Esophagus squamous epithelium (tissue), 5 donors: ENCODE measurements at regions not wholly inside any gene's neighbourhood (a gene's known extent, or its start where the extent isn't known, plus 50 kb on each side); places are given as distances from the start of the nearest gene placed in this dataset.

Source experiments
- DNase-seq: peaks from one replicate; lab custom pipeline; 2025; lab: John Stamatoyannopoulos, UW
- H3K27ac ChIP-seq, 4 donors: fragments of 200-600 bp; sonication (generic); one replicate each; pipeline ENCODE4 v1.5.1; 2016 to 2019; ENCODE audit warnings: mild to moderate bottlenecking in 1 of 4
- H3K27me3 ChIP-seq, 4 donors: fragments of 200-600 bp; sonication (generic); 1 replicate in 3 of 4; 2 replicates in 1 of 4; pipeline versions ENCODE4 v1.5.1 to v1.6.0; 2017 to 2021; ENCODE audit warnings: antibody characterized with exemption in 1 of 4
- H3K36me3 ChIP-seq, 3 donors: fragments of 200-600 bp; sonication (generic); one replicate each; pipeline ENCODE4 v1.5.1; 2016 to 2019
- H3K4me1 ChIP-seq, 3 donors: fragments of 200-600 bp; sonication (generic); one replicate each; pipeline ENCODE4 v1.5.1; 2017 to 2019
- H3K4me3 ChIP-seq, 4 donors: fragments of 200-600 bp; sonication (generic); 1 replicate in 3 of 4; 2 replicates in 1 of 4; pipeline ENCODE4 v1.5.1; 2016 to 2019; ENCODE audit warnings: mild to moderate bottlenecking in 2 of 4, moderate library complexity in 1 of 4
- H3K9me3 ChIP-seq, 3 donors: fragments of 200-600 bp; sonication (generic); one replicate each; pipeline ENCODE4 v1.5.1; 2016 to 2019
- POLR2A ChIP-seq, 4 donors: fragments of 450-650 bp; IDR thresholded peaks; one replicate each; pipeline ENCODE4 v1.6.1; 2017; ENCODE audit warnings: antibody characterized with exemption in 4 of 4, mild to moderate bottlenecking in 4 of 4, moderate library complexity in 3 of 4
- WGBS, 2 donors: methylation state at CpG; one replicate each; pipeline ENCODE4 v1.1.5; 2018; 5-methylcytosine and 5-hydroxymethylcytosine counted together
- intact Hi-C: fragments of 100-400 bp; cut with DNase I; formaldehyde crosslinking; loops from one replicate; pipeline ENCODE4 v1.15.0; 2022
- TF ChIP-seq, protein P1 (sequence below), 6 experiments: fragments of 450-650 bp in 4 of 6; fragments of 200-600 bp in 2 of 6; sonication (generic) in 2 of 6; IDR thresholded peaks; one replicate each; pipeline ENCODE4 v1.5.1; 2016 to 2019; ENCODE audit warnings: antibody characterized with exemption in 6 of 6, mild to moderate bottlenecking in 4 of 6, moderate library complexity in 4 of 6
- donor health status: DM: yes; HTN: yes; CAD: no.

DNA sequence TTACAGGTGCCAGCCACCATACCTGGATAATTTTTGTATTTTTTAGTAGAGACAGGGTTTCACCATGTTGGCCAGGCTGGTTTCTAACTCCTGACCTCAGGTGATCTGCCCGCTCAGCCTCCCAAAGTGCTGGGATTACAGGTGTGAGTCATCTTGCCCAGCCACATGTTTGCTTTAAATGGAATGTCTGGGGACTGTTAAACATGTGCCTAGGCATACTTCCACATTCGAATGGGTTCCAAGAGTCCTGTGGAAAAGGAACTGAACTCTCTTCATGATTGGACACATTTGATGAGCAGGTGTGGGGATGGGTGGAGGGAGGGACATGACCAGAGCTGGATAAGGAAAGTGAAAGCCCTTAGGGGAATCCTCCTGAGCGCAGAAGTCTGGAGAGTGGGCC is 58.4 kb upstream of the GREB1L start:
- no peak overlapping the region for H3K27ac ChIP-seq
- no peaks in the 10 kb centered on the region for H3K36me3 ChIP-seq
- no peak for TF ChIP-seq POLR2A (IDR thresholded peaks at IDR 0.05)
- TF ChIP-seq, protein P1, sequence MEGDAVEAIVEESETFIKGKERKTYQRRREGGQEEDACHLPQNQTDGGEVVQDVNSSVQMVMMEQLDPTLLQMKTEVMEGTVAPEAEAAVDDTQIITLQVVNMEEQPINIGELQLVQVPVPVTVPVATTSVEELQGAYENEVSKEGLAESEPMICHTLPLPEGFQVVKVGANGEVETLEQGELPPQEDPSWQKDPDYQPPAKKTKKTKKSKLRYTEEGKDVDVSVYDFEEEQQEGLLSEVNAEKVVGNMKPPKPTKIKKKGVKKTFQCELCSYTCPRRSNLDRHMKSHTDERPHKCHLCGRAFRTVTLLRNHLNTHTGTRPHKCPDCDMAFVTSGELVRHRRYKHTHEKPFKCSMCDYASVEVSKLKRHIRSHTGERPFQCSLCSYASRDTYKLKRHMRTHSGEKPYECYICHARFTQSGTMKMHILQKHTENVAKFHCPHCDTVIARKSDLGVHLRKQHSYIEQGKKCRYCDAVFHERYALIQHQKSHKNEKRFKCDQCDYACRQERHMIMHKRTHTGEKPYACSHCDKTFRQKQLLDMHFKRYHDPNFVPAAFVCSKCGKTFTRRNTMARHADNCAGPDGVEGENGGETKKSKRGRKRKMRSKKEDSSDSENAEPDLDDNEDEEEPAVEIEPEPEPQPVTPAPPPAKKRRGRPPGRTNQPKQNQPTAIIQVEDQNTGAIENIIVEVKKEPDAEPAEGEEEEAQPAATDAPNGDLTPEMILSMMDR (IDR thresholded peaks at IDR 0.05): no peak
- 48 to 91% methylated on average over 1 to 3 of the region's 3 CpGs for WGBS, 2 donors
- H3K4me3 ChIP-seq: no peak overlapping the region
- H3K27me3 ChIP-seq: no peaks in the 10 kb centered on the region
- intact Hi-C loops: loop anchor here (5.0 kb wide), 1 partner anchor 101 kb away; no protein-coding TSS in a partner anchor
- no peaks in the 10 kb centered on the region for H3K4me1 ChIP-seq
- no peak for DNase-seq
- no peaks in the 10 kb centered on the region for H3K9me3 ChIP-seq

DNA sequence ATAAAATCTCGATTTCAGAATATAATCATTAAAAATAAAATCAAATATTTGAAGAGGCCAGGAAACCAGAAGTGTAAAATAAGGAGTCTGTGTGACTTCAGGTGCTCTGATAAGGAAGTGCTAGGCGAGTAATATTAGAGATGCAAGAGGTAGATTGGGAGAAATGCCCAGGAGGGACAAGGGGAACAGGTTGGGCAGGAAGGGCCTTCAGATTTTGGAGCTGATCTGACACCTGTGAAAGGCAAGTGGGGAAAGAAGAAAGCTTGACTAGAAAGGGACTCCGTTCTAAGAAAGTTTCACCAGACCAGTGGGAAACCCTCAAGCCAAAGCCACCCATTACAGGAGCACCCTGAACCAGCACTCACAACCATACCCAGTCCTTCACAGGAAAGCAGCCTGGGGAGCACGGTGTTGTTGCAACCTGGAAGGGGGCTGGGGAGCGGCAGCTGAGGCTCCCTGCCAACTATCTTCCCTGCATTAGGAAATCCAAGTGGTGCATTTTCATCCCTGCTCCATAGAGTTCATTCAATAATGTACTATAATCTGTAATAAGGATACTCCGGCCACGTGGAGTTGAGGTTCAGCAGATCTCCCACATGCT is 57.5 kb upstream of the GREB1L start:
- Histone ChIP-seq H3K27ac (no peak overlapping the region), H3K4me3 (no peak overlapping the region), H3K27me3 (no peaks in the 10 kb centered on the region), H3K9me3 (no peaks in the 10 kb centered on the region), H3K4me1 (no peaks in the 10 kb centered on the region), H3K36me3 (no peaks in the 10 kb centered on the region)
- DNase-seq: no peak
- 67 to 72% methylated on average over 7 of the region's 7 CpGs for WGBS, 2 donors
- intact Hi-C loops: loop anchor here (5.0 kb wide), 1 partner anchor 102 kb away; no protein-coding TSS in a partner anchor
- no peak for TF ChIP-seq POLR2A (IDR thresholded peaks at IDR 0.05)
- TF ChIP-seq, protein P1 (IDR thresholded peaks at IDR 0.05): no peak

DNA sequence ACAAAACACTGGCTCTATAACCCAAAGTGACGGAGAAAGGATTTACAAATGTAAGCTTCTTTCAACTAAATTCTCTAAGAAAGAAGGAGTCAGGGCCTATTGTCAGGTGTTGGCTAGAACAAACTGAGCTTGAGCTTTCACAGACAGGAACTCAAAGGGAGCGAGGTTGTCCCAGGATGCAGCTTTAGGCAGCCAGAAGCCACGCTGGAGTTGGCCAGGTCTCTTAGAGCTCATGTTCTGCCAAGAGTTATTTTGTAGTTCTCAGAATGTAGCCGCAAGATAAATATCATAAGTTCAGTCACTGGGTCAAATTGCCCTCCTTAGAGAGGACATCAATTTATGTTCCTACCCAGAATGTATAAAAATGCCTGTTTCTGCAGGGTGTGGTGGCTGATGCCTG is 54.1 kb upstream of the GREB1L start:
- DNase-seq: no peak
- Histone ChIP-seq H3K9me3 (no peaks in the 10 kb centered on the region), H3K36me3 (no peaks in the 10 kb centered on the region), H3K4me1 (no peaks in the 10 kb centered on the region), H3K27me3 (peaks cover 0 to 4% (median 0%) of the 10 kb centered on the region in 4 donors), H3K4me3 (no peak overlapping the region), H3K27ac (no peak overlapping the region)
- TF ChIP-seq, protein P1 (IDR thresholded peaks at IDR 0.05): no peak
- TF ChIP-seq POLR2A (IDR thresholded peaks at IDR 0.05): no peak
- whole genome bisulfite sequencing, 2 donors: 66 to 77% methylated on average over 4 of the region's 4 CpGs
- intact Hi-C loops: no loop called here

DNA sequence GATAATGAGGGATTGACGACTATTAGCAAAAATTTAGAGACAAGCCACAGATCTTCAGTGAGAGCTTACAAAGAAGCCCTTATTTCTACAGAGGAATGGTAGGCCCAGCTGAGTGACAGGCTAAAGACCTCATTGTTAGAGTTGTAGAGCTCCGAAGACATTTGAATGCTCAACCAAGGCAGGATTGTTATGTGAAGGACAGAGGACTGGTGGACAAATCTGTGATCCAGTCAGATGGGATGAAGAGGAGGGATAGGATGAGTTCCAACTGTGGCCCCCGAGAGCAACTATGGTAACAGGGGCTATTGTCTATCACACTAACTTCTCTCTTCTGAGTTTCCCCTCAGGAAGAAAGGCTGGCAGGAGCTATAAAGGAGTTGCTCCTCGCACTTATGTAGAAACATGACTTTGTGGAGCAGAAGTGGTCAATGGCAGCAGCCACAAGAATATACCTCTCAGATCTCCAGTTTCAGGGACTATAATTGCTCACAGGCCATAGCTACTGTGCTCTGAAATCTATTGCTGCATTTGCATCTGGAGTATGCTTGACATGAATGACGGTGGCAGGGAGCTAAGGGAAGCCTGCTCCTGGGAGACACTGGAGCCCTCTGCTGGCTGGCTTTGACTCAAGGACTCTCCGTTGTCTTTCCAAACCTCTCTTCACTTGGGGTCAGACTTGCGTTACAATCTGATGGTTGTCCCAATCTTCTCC is 50.3 kb upstream of the GREB1L start:
- intact Hi-C loops: loop anchor here (10.0 kb wide), 2 partner anchors 253 to 773 kb away; no protein-coding TSS in a partner anchor
- Histone ChIP-seq H3K4me1 (no peaks in the 10 kb centered on the region), H3K27ac (no peak overlapping the region), H3K9me3 (no peaks in the 10 kb centered on the region), H3K4me3 (no peak overlapping the region), H3K27me3 (peaks cover 0 to 12% (median 0%) of the 10 kb centered on the region in 4 donors), H3K36me3 (no peaks in the 10 kb centered on the region)
- no peak for DNase-seq
- TF ChIP-seq, protein P1 (IDR thresholded peaks at IDR 0.05): peak in 3 of 6 experiments; percentile 34 to 51 (median 44)
- TF ChIP-seq POLR2A (IDR thresholded peaks at IDR 0.05): no peak
- 55 to 61% methylated on average over 6 to 7 of the region's 7 CpGs for WGBS, 2 donors
